ENCODE measurements at regions not wholly inside any gene's neighbourhood (a gene's known extent, or its start where the extent isn't known, plus 50 kb on each side); places are given as distances from the start of the nearest gene placed in this dataset.
"Not testable (repeated sequence)": the region's sequence is repeated elsewhere in the genome, so short reads cannot be mapped to it uniquely, and the experiment has no call there.

DNA sequence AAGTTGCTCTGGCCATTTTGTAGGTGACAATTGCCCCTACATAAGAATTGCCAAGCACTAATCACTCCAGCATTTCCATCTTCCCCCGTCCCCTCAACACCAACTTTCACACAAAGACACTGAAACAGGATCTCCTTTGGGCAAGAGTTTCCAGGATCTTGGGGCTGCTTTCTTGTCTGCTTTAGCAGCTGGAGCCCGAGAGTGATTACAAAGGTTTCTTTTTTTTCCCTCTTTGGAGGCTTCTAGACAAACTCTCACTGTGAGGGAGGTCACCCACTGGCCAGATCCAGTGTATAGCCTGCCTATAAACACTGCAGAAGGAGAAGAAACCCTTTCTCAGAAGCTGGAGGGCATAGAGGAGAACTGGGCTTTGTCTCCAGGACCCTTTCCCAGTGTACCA lies 92.5 kb downstream of the APIP start:
- DNase-seq (ENCODE audit: low spot score), result no peak
- TF ChIP-seq, protein P1, sequence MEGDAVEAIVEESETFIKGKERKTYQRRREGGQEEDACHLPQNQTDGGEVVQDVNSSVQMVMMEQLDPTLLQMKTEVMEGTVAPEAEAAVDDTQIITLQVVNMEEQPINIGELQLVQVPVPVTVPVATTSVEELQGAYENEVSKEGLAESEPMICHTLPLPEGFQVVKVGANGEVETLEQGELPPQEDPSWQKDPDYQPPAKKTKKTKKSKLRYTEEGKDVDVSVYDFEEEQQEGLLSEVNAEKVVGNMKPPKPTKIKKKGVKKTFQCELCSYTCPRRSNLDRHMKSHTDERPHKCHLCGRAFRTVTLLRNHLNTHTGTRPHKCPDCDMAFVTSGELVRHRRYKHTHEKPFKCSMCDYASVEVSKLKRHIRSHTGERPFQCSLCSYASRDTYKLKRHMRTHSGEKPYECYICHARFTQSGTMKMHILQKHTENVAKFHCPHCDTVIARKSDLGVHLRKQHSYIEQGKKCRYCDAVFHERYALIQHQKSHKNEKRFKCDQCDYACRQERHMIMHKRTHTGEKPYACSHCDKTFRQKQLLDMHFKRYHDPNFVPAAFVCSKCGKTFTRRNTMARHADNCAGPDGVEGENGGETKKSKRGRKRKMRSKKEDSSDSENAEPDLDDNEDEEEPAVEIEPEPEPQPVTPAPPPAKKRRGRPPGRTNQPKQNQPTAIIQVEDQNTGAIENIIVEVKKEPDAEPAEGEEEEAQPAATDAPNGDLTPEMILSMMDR (IDR thresholded peaks at IDR 0.05; ENCODE audit: extremely low read depth, missing control alignments), result no peak

DNA sequence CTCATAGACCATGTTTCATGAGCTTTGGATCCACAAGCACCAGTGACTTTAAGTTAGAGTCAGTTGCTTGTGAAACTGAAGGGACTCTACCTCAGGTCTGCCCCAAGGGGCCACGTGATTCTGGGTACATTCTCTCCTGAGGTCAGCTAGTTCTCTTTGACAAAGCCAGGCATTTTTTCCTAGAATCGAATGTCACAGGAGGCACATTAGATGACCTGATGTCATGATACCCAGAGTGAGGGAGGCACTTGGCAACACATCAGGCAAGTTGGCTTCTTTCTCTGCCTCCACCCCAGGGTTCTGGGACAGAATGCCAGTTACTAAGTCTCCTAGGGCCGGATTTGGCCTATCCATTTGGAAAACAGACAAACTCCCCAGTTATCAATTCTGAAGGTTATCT lies 93.0 kb downstream of the APIP start:
- TF ChIP-seq, protein P1 (IDR thresholded peaks at IDR 0.05; ENCODE audit: extremely low read depth, missing control alignments), result no peak
- no peak for DNase-seq (ENCODE audit: low spot score)

DNA sequence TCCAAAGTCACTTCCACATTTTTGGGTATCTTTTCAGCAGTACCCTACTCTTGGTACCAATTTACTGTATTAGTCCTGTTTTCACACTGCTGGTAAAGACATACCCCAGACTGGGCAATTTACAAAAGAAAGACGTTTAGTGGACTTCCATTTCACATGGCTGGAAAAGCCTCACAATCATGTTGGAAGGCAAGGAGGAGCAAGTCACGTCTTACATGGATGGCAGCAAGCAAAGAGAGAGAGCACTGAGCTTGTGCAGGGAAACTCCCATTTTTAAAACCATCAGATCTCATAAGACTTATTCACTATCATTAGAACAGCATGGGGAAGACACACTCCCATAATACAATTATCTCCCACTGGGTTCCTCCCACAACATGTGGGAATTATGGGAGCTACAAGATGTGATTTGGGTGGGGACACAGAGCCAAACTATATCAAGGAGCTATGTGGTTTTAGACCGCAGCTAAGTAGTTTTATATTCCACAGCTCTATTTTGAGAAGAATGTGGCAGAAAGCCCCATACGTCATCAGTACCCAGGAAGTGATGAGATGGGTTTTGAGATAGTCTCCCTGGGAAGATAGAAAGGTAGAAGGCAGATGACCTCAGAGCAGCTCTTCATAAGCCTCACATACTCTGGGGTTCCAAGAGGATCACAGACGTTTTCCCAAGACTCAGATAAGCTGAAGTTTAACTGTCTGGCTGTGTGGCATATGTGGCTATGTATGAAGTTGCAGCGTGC lies 96.3 kb downstream of the APIP start:
- DNase-seq (ENCODE audit: low spot score), result no peak

DNA sequence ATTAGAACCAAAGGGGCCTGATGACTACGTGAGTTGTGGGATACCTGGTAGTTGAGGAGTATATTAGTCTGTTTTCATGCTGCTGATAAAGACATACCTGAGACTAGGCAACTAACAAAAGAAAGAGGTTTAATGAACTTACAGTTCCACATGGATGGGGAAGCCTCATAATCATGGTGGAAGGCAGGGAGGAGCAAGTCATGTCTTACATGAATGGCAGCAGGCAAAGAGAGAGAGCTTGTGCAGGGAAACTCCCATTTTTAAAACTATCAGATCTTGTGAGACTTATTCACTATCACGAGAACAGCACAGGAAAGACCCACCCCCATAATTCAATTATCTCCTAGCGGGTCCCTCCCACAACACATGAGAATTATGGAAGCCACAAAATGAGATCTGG lies 98.4 kb downstream of the APIP start:
- DNase-seq (ENCODE audit: low spot score), result not testable (repeated sequence)

More for the DNA sequence above, 96.3 kb downstream of the APIP start:
- TF ChIP-seq, protein P1 (IDR thresholded peaks at IDR 0.05; ENCODE audit: extremely low read depth, missing control alignments), result no peak

DNA sequence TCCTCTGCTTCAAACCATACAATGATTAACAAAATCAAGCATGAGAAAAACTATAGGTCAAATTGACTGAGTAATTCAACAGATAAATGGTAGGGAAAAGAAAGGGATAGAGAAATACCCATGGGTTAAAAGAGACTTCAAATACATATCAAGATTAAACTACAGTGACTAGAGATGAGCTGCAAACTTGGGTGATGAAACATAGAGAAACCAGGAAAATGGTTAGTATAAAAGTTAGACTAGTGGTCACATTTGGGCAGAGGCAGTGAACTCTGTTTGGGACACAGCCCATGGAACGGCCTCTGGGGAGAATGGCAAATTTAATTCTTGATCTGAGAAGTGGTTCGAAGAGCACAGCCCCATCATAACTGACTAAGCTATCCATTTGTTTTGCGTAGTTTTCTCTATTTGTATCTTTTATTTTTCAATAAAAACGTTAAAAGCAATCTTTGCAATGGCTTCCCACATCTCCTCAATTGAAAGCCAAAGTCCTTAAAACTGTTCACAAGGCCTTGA lies 99.4 kb downstream of the APIP start:
- TF ChIP-seq, protein P1 (IDR thresholded peaks at IDR 0.05; ENCODE audit: extremely low read depth, missing control alignments), result no peak
- DNase-seq (ENCODE audit: low spot score), result no peak

DNA sequence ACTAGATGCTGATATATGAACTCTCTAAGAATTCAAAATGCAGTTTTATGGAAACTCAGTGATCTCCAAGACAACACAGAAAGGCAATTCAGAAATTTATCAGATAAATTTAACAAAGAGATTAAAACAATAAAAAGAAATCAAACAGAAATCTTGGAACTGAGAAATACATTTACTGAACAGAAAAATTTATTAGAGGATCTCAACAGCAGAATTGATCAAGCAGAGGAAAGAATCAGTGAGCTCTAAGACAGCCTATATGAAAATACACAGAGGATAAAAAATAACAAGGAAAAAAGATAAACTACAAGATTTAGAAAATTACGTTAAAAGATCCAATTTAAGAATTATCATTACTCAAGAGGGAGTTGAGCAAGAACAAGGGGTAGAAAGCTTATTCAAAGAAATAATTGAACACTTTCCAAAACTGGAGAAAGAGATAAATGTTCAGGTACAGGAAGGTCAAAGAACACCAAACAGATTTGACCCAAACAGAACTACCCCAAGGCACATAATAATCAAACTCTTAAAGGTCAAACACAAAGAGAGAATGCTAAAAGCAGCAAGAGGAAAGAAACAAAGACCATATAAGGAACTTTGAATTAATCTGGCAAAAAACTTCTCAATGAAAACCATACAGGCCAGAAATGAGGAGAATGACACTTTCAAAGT lies 103.1 kb downstream of the APIP start:
- TF ChIP-seq, protein P1 (IDR thresholded peaks at IDR 0.05; ENCODE audit: extremely low read depth, missing control alignments), result no peak

DNA sequence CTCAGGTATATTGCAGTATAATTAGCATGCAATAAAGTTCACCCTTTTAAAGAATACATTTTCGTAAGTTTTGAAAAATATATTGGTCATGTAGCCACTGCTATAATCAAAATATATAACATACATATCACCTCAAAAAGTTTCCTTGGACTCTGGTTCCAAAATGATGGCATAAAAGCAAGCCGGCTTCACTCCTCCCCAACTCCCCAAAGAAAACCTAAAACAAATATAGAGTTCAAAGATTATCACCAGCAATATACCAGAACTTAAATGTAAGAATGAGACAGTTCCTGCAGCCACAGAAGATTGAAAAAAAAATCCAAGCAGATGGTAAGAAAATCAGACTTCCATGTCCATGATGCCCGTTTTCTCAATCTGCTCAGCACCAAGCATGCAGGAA lies 104.3 kb downstream of the APIP start:
- no peak for DNase-seq (ENCODE audit: low spot score)
- TF ChIP-seq, protein P1 (IDR thresholded peaks at IDR 0.05; ENCODE audit: extremely low read depth, missing control alignments), result no peak

More for the DNA sequence above, 103.1 kb downstream of the APIP start:
- no peak for DNase-seq (ENCODE audit: low spot score)

Data from GM20000 (cell line).